OCI-LY1 (cell line): ENCODE measurements at regions not wholly inside any gene's neighbourhood (a gene's known extent, or its start where the extent isn't known, plus 50 kb on each side); places are given as distances from the start of the nearest gene placed in this dataset.
"Not testable (repeated sequence)": the region's sequence is repeated elsewhere in the genome, so short reads cannot be mapped to it uniquely, and the experiment has no call there.

Source experiments
- H2AFZ ChIP-seq: fragments of 200-600 bp; sonication (generic), shearing (Covaris generic); 2 replicates; pipeline ENCODE4 v1.6.0; 2014; ENCODE audit warnings: antibody characterized with exemption, mild to moderate bottlenecking, low read length
- H3F3A ChIP-seq: fragments of 200-600 bp; sonication (generic), shearing (Covaris generic); 2 replicates; pipeline ENCODE4 v1.6.0; 2014; ENCODE audit warnings: mild to moderate bottlenecking, antibody characterized with exemption, low read length, moderate library complexity; ENCODE audit not compliant: insufficient read depth
- H3K27ac ChIP-seq: fragments of 200-600 bp; sonication (generic); 2 replicates; pipeline ENCODE4 v1.5.1; 2014; ENCODE audit warnings: low read length, mixed run types, mild to moderate bottlenecking, low read depth; ENCODE audit not compliant: poor library complexity, severe bottlenecking
- H3K27me3 ChIP-seq: fragments of 200-600 bp; sonication (generic); 2 replicates; pipeline ENCODE4 v1.6.0; 2014; ENCODE audit warnings: antibody characterized with exemption, mild to moderate bottlenecking, low read length, moderate library complexity; ENCODE audit not compliant: insufficient read depth
- H3K36me3 ChIP-seq: fragments of 200-600 bp; sonication (generic); 2 replicates; pipeline ENCODE4 v1.6.1; 2014; ENCODE audit warnings: mild to moderate bottlenecking, antibody characterized with exemption, low read length, moderate library complexity, mixed read lengths; ENCODE audit not compliant: insufficient read depth
- H3K4me1 ChIP-seq: fragments of 200-600 bp; sonication (generic); 2 replicates; pipeline ENCODE4 v1.5.1; 2014; ENCODE audit warnings: mild to moderate bottlenecking, low read length, moderate library complexity; ENCODE audit not compliant: insufficient read depth, severe bottlenecking
- H3K4me2 ChIP-seq: fragments of 200-600 bp; sonication (generic), shearing (Covaris generic); 2 replicates; pipeline ENCODE4 v1.6.1; 2014; ENCODE audit warnings: low read length
- H3K4me3 ChIP-seq: fragments of 200-600 bp; sonication (generic); 2 replicates; pipeline ENCODE4 v1.5.1; 2014; ENCODE audit warnings: low read length, low read depth, mild to moderate bottlenecking, mixed read lengths; ENCODE audit not compliant: poor library complexity, severe bottlenecking
- H3K79me2 ChIP-seq: fragments of 200-600 bp; shearing (Covaris generic); 2 replicates; pipeline ENCODE4 v1.6.1; 2016; ENCODE audit warnings: mixed run types, low read length, mixed read lengths; ENCODE audit not compliant: insufficient read depth
- H3K9ac ChIP-seq: fragments of 200-600 bp; sonication (generic), shearing (Covaris generic); 2 replicates; pipeline ENCODE4 v1.6.1; 2014; ENCODE audit warnings: mild to moderate bottlenecking, low read length, mixed read lengths
- H3K9me2 ChIP-seq: fragments of 200-600 bp; sonication (generic), shearing (Covaris generic); 2 replicates; pipeline ENCODE4 v1.6.1; 2014; ENCODE audit warnings: low read depth, mild to moderate bottlenecking, low read length, mixed read lengths
- H3K9me3 ChIP-seq: fragments of 200-600 bp; shearing (Covaris generic); 2 replicates; pipeline ENCODE4 v1.6.1; 2014; ENCODE audit warnings: low read length, mixed read lengths
- H4K20me1 ChIP-seq: fragments of 200-600 bp; sonication (generic), shearing (Covaris generic); 2 replicates; pipeline ENCODE4 v1.6.0; 2016; ENCODE audit warnings: mild to moderate bottlenecking, low read length; ENCODE audit not compliant: insufficient read depth
- EZH2 ChIP-seq: fragments of 200-600 bp; sonication (generic), shearing (Covaris generic); IDR thresholded peaks from 2 replicates; pipeline ENCODE4 v1.8.0; 2017; ENCODE audit warnings: borderline replicate concordance, mixed run types, mild to moderate bottlenecking, antibody characterized with exemption, low read length, moderate library complexity, mixed read lengths
- TF ChIP-seq, protein P1 (sequence below): fragments of 200-600 bp; sonication (generic), shearing (Covaris generic); IDR thresholded peaks from 2 replicates; pipeline ENCODE4 v1.5.1; 2017; ENCODE audit warnings: mild to moderate bottlenecking, antibody characterized with exemption, low read length, moderate library complexity, mixed read lengths

DNA sequence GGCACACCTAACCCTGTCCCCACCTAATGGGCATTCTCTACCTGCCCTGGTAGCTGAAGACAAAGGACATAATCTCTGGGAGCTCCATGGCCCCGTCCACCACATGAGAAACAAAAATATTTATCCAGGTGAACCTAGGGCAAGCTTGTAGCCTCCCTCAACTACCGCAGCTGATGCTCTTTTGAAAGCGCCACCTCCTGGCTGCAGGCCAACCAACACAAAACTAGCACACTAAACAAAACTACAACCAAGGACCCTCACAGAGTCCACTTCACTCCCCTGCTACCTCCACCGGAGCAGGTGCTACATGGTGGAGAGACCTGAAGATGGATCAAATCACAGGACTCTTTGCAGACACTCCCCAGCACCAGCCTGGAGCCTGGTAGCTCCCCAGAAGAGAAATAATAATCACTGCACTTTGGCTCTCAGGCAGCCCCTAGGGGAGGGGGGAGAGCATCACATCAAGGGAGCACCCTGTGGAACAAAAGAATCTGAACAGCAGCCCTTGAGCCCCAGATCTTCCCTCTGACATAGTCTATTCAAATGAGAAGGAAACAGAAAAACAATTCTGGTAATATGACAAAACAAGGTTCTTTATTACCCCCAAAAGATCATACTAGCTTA lies 111.3 kb upstream of the ATP8A1 start:
- Histone ChIP-seq H3K79me2 (no peaks in the 10 kb centered on the region), H3K4me2 (no peak overlapping the region), H3K9me2 (no peaks in the 10 kb centered on the region), H4K20me1 (no peaks in the 10 kb centered on the region), H3K36me3 (no peaks in the 10 kb centered on the region), H3K9ac (no peak overlapping the region), H2AFZ (no peak overlapping the region), H3K27ac (no peak overlapping the region), H3K4me3 (no peak overlapping the region), H3K9me3 (no peaks in the 10 kb centered on the region), H3F3A (no peaks in the 10 kb centered on the region), H3K4me1 (no peaks in the 10 kb centered on the region), H3K27me3 (no peaks in the 10 kb centered on the region)
- no peak for TF ChIP-seq EZH2
- TF ChIP-seq, protein P1, sequence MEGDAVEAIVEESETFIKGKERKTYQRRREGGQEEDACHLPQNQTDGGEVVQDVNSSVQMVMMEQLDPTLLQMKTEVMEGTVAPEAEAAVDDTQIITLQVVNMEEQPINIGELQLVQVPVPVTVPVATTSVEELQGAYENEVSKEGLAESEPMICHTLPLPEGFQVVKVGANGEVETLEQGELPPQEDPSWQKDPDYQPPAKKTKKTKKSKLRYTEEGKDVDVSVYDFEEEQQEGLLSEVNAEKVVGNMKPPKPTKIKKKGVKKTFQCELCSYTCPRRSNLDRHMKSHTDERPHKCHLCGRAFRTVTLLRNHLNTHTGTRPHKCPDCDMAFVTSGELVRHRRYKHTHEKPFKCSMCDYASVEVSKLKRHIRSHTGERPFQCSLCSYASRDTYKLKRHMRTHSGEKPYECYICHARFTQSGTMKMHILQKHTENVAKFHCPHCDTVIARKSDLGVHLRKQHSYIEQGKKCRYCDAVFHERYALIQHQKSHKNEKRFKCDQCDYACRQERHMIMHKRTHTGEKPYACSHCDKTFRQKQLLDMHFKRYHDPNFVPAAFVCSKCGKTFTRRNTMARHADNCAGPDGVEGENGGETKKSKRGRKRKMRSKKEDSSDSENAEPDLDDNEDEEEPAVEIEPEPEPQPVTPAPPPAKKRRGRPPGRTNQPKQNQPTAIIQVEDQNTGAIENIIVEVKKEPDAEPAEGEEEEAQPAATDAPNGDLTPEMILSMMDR = peak; percentile 75

DNA sequence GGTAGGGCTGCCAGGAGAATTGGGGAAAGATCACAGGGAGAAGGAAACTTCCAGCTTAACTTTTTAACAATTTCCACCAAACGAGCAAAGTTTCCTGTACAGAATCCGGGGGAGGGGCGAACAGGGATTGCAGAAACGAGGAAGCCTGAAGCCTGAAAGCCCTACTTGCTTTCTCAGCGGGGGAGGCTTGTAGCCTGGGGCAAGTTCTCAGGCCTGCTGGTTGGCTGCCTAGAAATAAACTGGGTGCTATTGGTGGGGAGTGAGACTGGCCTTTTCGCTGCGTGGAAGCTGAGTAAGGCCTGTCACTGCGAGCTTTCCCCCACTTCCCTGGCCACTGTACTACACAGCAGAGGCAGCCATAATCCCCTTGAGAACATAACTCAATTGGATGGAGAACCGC lies 110.8 kb upstream of the ATP8A1 start:
- Histone ChIP-seq H3K9me2 (no peaks in the 10 kb centered on the region), H3K9ac (no peak overlapping the region), H4K20me1 (no peaks in the 10 kb centered on the region), H3K27ac (no peak overlapping the region), H3K36me3 (no peaks in the 10 kb centered on the region), H3K27me3 (no peaks in the 10 kb centered on the region), H3K4me1 (no peaks in the 10 kb centered on the region), H3K4me2 (no peak overlapping the region), H3K9me3 (no peaks in the 10 kb centered on the region), H3K79me2 (no peaks in the 10 kb centered on the region), H3K4me3 (no peak overlapping the region), H3F3A (no peaks in the 10 kb centered on the region), H2AFZ (no peak overlapping the region)
- TF ChIP-seq, protein P1 = no peak
- no peak for TF ChIP-seq EZH2

DNA sequence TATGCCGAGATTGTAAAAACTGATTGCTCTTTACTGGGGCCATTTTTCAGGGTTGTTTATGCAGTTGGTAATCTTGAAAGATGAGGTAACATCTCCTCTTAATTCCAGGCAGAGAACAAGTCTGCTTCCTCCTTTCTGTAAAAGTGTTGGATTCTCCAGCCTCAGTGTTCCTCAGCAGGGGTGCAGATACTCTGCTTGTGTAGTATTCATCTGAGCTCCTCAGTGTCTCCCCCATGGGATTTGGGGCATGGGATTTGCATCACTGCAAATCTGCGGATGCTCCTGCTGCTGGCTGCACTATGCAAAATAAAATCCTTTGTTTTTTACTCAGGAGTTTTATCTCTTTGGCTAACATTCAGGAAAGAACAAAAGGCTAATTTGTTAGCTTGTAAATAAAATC lies 104.9 kb upstream of the ATP8A1 start:
- no peak for TF ChIP-seq EZH2
- TF ChIP-seq, protein P1 = no peak
- Histone ChIP-seq H3K9me2 (no peaks in the 10 kb centered on the region), H3K9me3 (no peaks in the 10 kb centered on the region), H3K4me2 (no peak overlapping the region), H2AFZ (no peak overlapping the region), H4K20me1 (no peaks in the 10 kb centered on the region), H3K27ac (no peak overlapping the region), H3K36me3 (no peaks in the 10 kb centered on the region), H3K9ac (no peak overlapping the region), H3K27me3 (no peaks in the 10 kb centered on the region), H3K4me3 (no peak overlapping the region), H3K79me2 (no peaks in the 10 kb centered on the region), H3K4me1 (no peaks in the 10 kb centered on the region), H3F3A (no peaks in the 10 kb centered on the region)

DNA sequence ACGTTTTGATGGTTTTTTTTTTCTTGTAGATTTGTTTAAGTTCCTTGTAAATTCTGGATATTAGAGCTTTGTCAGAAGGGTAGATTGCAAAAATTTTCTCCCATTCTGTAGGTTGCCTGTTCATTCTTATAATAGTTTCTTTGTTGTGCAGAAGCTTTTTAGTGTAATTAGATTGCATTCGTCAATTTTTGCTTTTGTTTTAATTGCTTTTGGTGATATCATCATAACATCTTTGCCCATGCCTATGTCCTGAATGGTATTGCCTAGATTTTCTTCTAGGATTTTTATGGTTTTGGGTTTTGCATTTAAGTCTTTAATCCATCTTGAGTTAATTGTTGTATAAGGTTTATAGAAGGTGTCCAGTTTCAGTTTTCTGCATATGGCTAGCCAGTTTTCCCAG lies 98.1 kb upstream of the ATP8A1 start:
- H3K4me1 ChIP-seq, H3F3A ChIP-seq, H3K9me3 ChIP-seq: not testable (repeated sequence)

More for the DNA sequence above, 98.1 kb upstream of the ATP8A1 start:
- not testable (repeated sequence) for H2AFZ ChIP-seq, H3K36me3 ChIP-seq, H3K4me2 ChIP-seq, H3K27ac ChIP-seq, H3K79me2 ChIP-seq, H4K20me1 ChIP-seq, H3K9ac ChIP-seq, H3K4me3 ChIP-seq, H3K27me3 ChIP-seq, H3K9me2 ChIP-seq
